ENCODE measurements at regions not wholly inside any gene's neighbourhood (a gene's known extent, or its start where the extent isn't known, plus 50 kb on each side); places are given as distances from the start of the nearest gene placed in this dataset.
A peak's percentile ranks its signal among the peaks of the same experiment; 100 is the strongest.
"Not testable (repeated sequence)": the region's sequence is repeated elsewhere in the genome, so short reads cannot be mapped to it uniquely, and the experiment has no call there.

DNA sequence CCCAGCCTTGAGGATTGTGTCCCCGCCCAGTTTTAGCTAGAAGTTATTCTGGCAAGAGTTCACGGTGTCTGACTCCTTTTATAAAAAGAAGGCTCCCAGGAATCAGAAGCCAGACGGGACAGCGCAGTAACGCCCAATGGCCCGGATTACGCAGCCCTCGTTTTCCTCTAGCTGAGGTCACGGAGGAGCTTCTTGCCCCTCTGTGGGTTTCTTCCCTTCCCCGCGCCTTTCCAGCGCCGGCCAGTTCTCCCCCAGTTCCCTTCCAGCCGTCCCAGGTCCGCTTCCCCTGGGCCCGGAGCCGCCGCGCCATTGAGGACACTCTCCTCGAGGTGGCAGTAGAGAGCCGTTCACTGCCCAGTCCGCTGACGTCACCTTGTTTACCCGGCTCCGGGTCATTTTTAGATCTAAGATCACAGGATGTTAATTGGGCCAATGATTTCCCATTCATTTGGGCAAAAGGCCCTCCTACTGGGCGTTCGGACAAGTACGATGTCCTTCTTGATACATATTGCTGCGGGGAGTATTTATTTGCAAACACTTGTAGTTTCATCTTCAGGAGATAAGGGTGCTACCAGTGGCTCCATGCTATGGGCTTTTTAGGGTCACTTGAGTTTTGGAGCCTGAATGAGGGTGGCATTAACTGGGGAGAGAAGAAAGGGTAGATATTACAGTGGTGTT lies 81.5 kb upstream of the PPM1B start:
- peak; percentile 84 for DNase-seq

DNA sequence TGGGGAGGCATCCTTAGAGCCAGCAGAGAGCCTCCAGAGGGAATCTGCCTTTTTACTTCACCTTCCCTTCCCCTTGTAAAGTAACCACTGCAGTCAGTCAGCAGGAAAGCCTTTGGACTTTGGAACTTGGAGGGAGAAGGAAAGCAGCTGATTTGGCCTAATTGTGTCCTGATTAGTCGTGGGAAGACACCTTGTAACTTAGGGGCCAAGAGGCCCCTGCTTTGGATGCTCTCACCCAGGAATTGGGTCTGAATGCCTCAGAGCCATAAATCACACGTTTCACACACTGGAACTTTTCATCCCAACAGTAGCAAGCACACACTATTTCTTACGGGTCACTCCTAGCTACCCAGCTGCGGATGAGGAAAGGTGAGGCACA lies 81.0 kb upstream of the PPM1B start:
- DNase-seq: no peak

GRCh38 chr2:44092519-44092918 lies 76.2 kb upstream of the PPM1B start:
- DNase-seq: not testable (repeated sequence)

DNA sequence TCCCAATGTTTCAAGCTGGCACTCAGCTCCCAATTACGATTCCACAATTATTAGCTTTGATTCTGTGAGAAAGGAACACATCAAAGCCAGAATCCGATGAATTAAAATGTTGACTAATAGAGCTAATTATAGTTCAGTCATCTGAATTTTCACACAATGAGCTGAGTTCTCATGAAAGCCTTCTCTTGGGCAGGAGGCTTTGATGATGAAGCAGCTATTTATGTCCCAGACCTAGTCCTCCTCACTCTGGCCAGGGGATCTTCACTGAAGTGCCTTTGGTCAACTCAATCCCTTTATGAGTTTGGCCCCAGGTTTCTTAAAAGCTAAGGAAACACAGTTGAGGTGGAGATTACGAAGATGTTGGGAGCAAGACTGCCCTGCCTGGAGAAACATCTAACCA lies 74.7 kb upstream of the PPM1B start:
- no peak for DNase-seq

- no peak for DNase-seq
Measured at GRCh38 chr2:44097322-44097907, 71.3 kb upstream of the PPM1B start.

GRCh38 chr2:44098050-44098449 lies 70.6 kb upstream of the PPM1B start:
- DNase-seq: no peak

- no peak for DNase-seq
Measured at GRCh38 chr2:44098891-44099290, 69.8 kb upstream of the PPM1B start.

DNA sequence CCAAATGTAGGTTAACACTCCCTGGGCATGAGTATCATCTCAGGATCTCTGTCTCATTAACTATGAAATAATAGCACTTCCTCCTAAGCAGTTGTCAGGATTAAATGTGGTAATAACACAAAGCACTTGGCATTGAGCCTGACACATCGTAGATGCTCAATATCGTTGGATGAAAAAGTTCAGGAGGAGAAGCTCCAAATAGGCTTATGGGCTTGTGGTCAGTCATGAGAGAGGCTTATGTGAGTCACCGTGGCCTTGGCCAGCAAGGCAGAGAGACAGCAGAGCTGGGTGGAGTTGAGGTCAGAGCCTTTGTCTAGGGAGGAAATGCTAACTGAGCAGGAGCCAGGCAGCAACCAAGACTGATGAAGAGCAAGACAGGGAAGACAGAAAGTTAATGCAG lies 68.3 kb upstream of the PPM1B start:
- DNase-seq: no peak

DNA sequence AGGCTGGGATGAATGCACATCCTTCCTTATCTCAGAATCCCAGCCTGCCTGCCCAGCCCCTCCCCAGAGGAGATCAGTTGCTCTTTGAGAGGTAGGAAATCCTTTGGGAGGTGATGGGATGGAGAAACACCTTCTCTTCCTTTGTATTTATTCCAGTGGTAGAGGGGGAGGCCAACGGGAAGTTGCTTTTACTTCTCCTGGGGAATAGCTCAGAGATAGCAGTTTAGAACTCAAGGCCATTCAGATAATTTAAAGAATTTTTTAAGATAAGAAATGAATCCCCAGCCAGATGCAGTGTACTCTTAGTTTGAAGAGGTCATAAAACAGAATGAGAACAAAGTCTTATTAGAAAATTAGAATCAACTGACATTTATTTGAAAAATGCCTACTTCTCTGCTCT lies 67.4 kb upstream of the PPM1B start:
- DNase-seq: no peak

DNA sequence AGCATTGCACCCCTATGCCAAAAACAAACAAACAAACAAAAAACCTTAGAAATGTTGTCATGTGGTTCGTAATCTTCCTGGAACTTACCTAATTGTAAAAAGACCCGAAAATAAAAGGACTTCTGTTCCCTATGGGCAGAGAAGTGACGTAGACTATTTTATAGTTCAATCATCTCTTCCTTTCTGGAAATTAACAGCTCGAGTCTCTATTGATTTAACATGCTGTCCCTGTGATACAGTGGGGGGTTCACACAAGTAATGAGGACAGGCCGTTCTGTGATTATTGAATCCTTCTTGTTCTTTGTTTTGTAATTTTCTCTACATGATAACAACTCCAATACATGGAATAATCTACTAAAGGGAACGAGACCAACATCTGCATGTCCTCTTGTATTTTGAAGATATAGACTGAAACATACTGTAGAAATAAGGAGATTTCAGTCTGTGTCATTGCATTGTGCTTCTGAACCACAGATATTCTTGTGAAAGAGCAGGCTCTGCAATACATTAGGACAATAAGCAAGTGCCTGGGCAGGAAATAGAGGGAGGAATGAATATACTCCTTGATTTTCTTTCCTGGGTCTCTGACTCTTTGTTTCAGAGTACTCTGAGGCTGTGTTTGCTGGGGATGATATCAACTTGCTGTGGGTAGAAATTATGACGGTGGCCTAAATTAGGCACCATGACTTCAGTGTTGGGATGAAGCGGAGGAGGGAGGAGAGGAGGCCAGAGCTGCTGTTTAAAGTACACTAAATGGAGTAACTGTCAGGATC lies 65.7 kb upstream of the PPM1B start:
- no peak for DNase-seq

- DNase-seq: no peak
Measured at GRCh38 chr2:44103639-44104038, 65.0 kb upstream of the PPM1B start.

DNA sequence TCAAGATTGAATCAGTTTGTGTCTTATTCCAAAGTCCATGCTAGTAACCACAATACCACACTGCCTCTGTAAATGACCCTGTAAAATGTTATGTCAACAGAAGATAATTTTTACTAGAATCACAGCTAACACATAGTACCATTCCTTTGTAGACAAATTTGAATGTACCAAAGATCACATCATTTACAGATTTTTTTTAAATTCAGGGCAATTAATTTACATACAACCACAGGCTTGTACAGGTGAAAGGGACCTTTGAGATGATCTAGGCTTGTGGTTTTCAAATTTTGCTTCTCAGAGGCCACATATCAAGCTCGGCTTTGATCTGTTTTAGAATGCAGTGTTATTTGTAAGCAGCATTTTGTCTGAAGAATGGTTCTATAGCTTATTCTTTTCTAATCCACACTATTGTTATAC lies 63.8 kb upstream of the PPM1B start:
- no peak for DNase-seq

DNA sequence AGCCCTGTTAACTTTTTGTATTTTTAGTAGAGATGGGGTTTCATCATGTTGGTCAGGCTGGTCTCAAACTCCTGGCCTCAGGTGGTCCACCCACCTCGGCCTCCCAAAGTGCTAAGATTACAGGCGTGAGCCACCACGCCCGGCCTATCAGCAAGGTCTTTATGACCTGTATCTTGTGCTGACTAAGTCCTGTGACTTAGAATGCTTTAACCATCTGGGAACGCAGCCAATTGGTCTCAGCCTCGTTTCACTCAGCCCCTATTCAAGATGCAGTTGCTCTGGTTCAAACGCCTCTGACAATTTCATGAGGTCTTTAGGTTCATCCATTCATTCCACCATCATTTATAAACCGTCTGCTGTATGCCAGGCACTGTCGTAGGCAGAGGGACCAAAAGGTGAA lies 62.2 kb upstream of the PPM1B start:
- not testable (repeated sequence) for DNase-seq

GRCh38 chr2:44107086-44107740 lies 61.5 kb upstream of the PPM1B start:
- DNase-seq: no peak

GRCh38 chr2:44107974-44108373 lies 60.7 kb upstream of the PPM1B start:
- DNase-seq: no peak

DNA sequence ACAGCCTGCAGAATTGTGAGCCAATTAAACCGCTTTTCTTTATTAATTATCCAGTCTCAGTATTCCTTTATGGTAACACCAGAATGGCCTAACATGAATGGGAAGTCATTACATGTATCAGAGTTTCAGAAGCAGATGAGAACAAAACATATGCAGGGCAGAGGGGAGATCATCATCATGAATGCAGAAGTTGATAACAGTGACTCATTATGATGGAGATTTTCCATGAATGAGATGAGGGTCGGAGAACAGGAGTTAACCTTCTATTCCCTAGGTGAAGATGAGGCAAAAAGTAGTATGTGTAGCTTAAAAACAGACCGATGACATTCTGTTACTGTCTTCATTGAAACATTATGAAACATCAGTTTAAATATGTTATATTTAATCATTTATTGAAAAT lies 59.5 kb upstream of the PPM1B start:
- no peak for DNase-seq

DNA sequence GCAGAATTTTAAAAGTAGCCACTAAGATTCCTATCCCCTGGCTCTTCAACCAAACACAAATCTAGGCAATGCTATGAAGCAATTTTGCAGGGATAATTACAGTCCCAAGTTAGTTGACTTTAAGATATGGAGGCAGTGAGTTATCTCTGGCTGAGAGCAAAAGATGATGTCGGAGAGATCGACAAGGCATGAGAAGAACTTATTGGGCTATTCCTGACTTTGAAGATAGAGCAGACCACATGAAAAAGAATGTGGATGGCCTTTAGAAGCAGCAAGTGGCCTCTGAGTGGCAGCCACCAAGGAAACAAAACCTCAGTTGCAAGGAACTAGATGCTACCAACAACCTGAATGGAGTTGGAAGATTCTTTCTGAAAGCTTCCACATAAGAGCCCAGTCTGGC lies 58.2 kb upstream of the PPM1B start:
- no peak for DNase-seq

GRCh38 chr2:44112096-44112495 lies 56.6 kb upstream of the PPM1B start:
- DNase-seq: no peak

DNA sequence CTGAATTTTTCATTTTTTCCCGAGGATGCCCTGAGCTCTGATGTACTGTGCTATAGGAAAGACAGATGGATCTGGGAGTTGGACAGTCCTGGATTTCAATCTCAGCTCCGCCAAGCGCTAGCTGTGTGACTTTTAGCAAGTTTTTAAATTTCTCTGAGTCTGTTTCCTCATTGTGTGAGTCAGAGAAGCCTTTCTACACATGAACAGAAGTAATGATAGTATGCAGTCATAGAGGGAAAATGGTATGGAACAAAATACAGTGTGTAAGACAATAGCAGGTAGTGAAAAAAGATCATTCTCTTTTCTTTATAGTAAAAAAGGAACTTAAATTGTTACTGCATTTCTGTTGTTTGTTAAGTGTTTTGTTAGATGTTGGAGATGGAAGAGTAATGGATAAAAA lies 52.4 kb upstream of the PPM1B start:
- no peak for DNase-seq

DNA sequence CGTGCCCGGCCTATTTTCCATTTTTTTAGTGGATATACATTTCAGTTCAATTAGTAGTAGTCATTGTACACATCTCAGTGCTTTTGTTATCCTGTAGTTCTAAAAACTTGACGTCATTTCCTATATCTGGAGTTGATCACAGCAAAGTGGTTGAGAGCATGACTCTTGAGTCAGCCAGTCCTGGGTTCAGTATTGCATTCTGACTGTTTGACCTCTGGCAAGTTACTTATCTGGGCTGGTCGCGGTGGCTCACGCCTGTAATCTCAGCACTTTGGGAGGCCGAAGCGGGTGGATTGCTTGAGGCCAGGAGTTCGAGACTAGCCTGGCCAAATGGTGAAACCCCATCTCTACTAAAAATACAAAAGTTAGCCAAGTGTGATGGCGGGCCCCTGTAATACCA lies 50.4 kb upstream of the PPM1B start:
- DNase-seq: no peak

Measured in stimulated activated CD4-positive, alpha-beta T cell treated with anti-CD3 and anti-CD28 coated beads, Interleukin-12 subunit alpha, Interleukin-12 subunit beta, amount 100 ng/mL, for 4 hours (primary cell).